Stimulated activated naive B cell treated with anti-CD40 and anti-IgM and Interleukin-4, amounts not matched to agents 10 μg/mL and 1 μg/mL and 100 μg/mL, for 72 hours (primary cell): ENCODE measurements at regions not wholly inside any gene's neighbourhood (a gene's known extent, or its start where the extent isn't known, plus 50 kb on each side); places are given as distances from the start of the nearest gene placed in this dataset.
"Not testable (repeated sequence)": the region's sequence is repeated elsewhere in the genome, so short reads cannot be mapped to it uniquely, and the experiment has no call there.

Source experiments
- ATAC-seq, 2 donors: fragments of 150-1000 bp; cut with Tn5 transposase; replicated peaks; 2 replicates each; pipeline ENCODE4 v1.10.0; 2021; ENCODE audit warnings: moderate library complexity in 1 of 2
- DNase-seq: peaks from one replicate; pipeline ENCODE4 v3.0.0; 2021
- H3K27ac Mint-ChIP-seq: one replicate; pipeline ENCODE4 v1.8.0; 2022; ENCODE audit warnings: mild to moderate bottlenecking, mixed read lengths
- H3K27me3 Mint-ChIP-seq, 2 donors: one replicate each; pipeline ENCODE4 v1.8.0; 2022; ENCODE audit warnings: mixed read lengths in 2 of 2
- H3K36me3 Mint-ChIP-seq, 2 donors: one replicate each; pipeline ENCODE4 v1.8.0; 2022; ENCODE audit warnings: mixed read lengths in 2 of 2, mild to moderate bottlenecking in 1 of 2
- H3K4me1 Mint-ChIP-seq, 2 donors: one replicate each; pipeline ENCODE4 v1.8.0; 2022; ENCODE audit warnings: mixed read lengths in 2 of 2, mild to moderate bottlenecking in 1 of 2
- H3K4me3 Mint-ChIP-seq, 2 donors: one replicate each; pipeline ENCODE4 v1.8.0; 2022; ENCODE audit warnings: mild to moderate bottlenecking in 2 of 2, mixed read lengths in 2 of 2, moderate library complexity in 1 of 2
- H3K9me3 Mint-ChIP-seq, 2 donors: one replicate each; pipeline ENCODE4 v1.8.0; 2022; ENCODE audit warnings: mixed read lengths in 2 of 2, mild to moderate bottlenecking in 1 of 2

- H3K9me3 Mint-ChIP-seq, result peaks cover 8 to 11% of the 10 kb centered on the region in 2 donors
- DNase-seq, H3K4me1 Mint-ChIP-seq, ATAC-seq, H3K27ac Mint-ChIP-seq, H3K4me3 Mint-ChIP-seq, H3K27me3 Mint-ChIP-seq, H3K36me3 Mint-ChIP-seq: not testable (repeated sequence)
Measured at GRCh38 chr4:147292604-147293313, 188.1 kb upstream of the EDNRA start.

DNA sequence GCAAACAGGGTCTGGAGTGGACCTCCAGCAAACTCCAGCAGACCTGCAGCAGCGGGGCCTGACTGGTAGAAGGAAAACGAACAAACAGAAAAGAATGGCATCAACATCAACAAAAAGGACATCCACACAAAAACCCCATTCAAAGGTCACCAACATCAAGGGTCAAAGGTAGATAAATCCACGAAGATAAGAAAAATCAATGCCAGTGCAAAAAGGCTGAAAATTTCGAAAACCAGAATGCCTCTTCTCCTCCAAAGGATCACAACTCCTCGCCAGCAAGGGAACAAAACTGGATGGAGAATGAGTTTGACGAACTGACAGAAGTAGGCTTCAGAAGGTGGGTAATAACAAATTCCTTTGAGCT lies 187.6 kb upstream of the EDNRA start:
- H3K27me3 Mint-ChIP-seq, DNase-seq, H3K36me3 Mint-ChIP-seq, H3K4me3 Mint-ChIP-seq, ATAC-seq, H3K4me1 Mint-ChIP-seq, H3K27ac Mint-ChIP-seq: not testable (repeated sequence)
- H3K9me3 Mint-ChIP-seq, result peaks cover 8 to 11% of the 10 kb centered on the region in 2 donors

GRCh38 chr4:147299205-147299604 lies 181.7 kb upstream of the EDNRA start:
- no peak for DNase-seq
- no peaks in the 10 kb centered on the region for H3K27me3 Mint-ChIP-seq
- no peaks in the 10 kb centered on the region for H3K4me1 Mint-ChIP-seq
- H3K9me3 Mint-ChIP-seq, result peaks cover 8% of the 10 kb centered on the region in 2 donors
- H3K27ac Mint-ChIP-seq, result no peak overlapping the region
- no peak overlapping the region for H3K4me3 Mint-ChIP-seq
- no peak for ATAC-seq
- H3K36me3 Mint-ChIP-seq, result no peaks in the 10 kb centered on the region

GRCh38 chr4:147303174-147303872 lies 177.6 kb upstream of the EDNRA start:
- DNase-seq, result no peak
- Mint-ChIP-seq H3K4me3 (no peak overlapping the region), H3K27ac (no peak overlapping the region), H3K36me3 (no peaks in the 10 kb centered on the region), H3K27me3 (no peaks in the 10 kb centered on the region), H3K9me3 (no peaks in the 10 kb centered on the region), H3K4me1 (no peaks in the 10 kb centered on the region)
- no peak for ATAC-seq

- H3K27me3 Mint-ChIP-seq, result no peaks in the 10 kb centered on the region
Measured at GRCh38 chr4:147303873-147304229, 177.0 kb upstream of the EDNRA start.

DNA sequence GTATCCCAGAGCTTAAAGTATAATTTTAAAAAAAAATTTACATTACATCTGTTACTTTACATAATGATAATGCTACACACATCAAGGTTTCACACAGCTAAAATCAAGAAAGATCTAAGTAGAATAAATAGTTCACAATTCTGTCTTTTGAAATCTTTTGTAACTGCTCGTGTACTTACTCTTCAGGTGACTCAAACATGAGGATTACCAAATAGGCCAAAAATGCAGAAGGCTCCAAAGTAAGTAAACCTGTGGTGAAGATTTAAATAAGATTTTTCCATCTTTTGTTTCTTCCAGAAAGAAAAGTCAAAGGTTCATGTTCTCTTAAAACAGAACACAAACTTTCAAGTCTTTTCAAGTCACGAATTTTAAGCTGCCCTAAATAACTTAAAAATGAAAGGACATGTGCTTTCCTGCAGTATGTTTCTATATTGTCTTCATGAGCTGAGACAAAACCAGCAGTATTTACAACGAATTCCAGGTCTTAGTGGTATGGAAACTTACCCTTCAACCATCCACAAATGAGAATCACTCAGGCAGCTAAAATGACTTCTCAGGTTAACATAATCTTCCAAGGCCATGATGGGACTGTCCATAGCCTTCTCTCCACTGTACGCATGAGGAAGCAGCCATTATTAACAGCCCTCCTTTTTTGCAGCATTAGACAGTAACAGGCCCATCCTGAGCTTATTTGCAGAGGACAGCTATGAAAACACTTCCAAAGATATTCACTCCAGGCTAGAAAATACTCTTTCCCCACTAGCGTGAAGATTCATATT lies 172.8 kb upstream of the EDNRA start:
- H3K9me3 Mint-ChIP-seq, result peaks cover 0 to 3% of the 10 kb centered on the region in 2 donors
- H3K4me3 Mint-ChIP-seq, result no peak overlapping the region
- DNase-seq (no peak), ATAC-seq (no peak)
- no peaks in the 10 kb centered on the region for H3K4me1 Mint-ChIP-seq
- no peaks in the 10 kb centered on the region for H3K27me3 Mint-ChIP-seq
- H3K36me3 Mint-ChIP-seq, result no peaks in the 10 kb centered on the region
- no peak overlapping the region for H3K27ac Mint-ChIP-seq

More at GRCh38 chr4:147303873-147304229, 177.0 kb upstream of the EDNRA start:
- H3K4me3 Mint-ChIP-seq, result no peak overlapping the region
- ATAC-seq (no peak), DNase-seq (no peak)
- no peaks in the 10 kb centered on the region for H3K36me3 Mint-ChIP-seq
- H3K4me1 Mint-ChIP-seq, result no peaks in the 10 kb centered on the region
- H3K9me3 Mint-ChIP-seq, result peaks cover 0 to 1% of the 10 kb centered on the region in 2 donors
- no peak overlapping the region for H3K27ac Mint-ChIP-seq

DNA sequence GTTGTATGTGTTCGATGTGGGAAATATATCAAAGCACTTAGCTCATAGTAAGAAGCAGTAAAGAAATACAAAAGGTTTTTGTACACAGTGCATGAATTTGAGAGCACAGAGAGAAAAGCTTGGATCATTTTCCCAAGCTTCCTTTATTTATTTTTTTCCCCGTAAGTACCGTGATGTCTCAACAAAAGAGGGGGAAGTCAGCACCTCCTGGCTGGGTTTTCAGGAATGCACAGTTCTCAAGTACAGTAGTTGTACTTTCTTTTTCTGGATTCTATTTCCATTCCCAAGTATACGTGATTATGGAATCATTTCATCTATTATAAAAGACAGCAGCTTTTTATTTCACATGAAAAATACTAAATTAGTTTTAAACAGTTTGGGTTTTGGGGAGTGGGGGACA lies 171.5 kb upstream of the EDNRA start:
- no peak overlapping the region for H3K27ac Mint-ChIP-seq
- no peaks in the 10 kb centered on the region for H3K27me3 Mint-ChIP-seq
- peaks cover 0 to 3% of the 10 kb centered on the region in 2 donors for H3K9me3 Mint-ChIP-seq
- no peak overlapping the region for H3K4me3 Mint-ChIP-seq
- no peaks in the 10 kb centered on the region for H3K4me1 Mint-ChIP-seq
- no peaks in the 10 kb centered on the region for H3K36me3 Mint-ChIP-seq
- ATAC-seq, result no peak
- no peak for DNase-seq

DNA sequence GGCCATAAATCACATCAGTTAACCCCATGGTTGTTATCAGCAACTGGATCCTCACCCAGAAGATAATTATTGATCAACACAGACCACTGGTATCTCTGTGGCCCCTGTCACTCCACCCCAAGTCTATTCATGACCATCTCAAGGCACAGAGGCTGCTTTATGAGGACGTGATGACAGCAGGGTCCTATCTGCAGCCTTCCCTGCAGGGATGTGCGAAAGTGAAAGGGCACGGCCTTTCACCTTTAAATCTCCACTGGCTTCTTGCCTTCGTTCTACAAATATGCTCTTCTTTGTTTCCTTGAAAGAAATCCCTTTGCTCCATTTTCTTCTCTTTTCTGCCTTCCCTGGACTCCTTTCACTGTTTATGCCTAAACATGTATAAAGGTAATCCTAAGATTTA lies 170.6 kb upstream of the EDNRA start:
- peaks cover 0 to 3% of the 10 kb centered on the region in 2 donors for H3K9me3 Mint-ChIP-seq
- H3K4me3 Mint-ChIP-seq, result no peak overlapping the region
- ATAC-seq, result no peak
- H3K4me1 Mint-ChIP-seq, result no peaks in the 10 kb centered on the region
- H3K36me3 Mint-ChIP-seq, result no peaks in the 10 kb centered on the region
- no peak for DNase-seq
- no peak overlapping the region for H3K27ac Mint-ChIP-seq
- no peaks in the 10 kb centered on the region for H3K27me3 Mint-ChIP-seq

DNA sequence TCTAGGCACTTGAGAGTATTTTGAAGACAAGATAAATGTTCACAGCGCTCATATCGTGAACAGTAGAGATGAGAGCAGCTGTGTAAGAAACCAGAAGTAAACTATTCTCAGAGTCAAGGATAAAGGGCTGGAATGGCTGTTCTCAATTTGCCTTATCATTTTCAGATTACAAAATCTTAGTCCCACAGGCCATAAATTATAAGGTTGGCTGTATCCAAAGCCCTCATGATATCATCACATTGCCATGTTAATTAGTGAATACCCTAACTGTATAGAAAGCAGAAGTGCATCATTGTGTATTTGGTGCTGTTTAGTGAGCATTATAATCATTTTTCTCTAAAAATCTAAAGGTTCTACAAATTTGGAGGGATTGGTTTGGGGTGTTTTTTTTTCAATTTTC lies 168.9 kb upstream of the EDNRA start:
- H3K4me3 Mint-ChIP-seq, result no peak overlapping the region
- DNase-seq (no peak), ATAC-seq (no peak)
- no peaks in the 10 kb centered on the region for H3K27me3 Mint-ChIP-seq
- H3K9me3 Mint-ChIP-seq, result peaks cover 0 to 3% of the 10 kb centered on the region in 2 donors
- H3K4me1 Mint-ChIP-seq, result no peaks in the 10 kb centered on the region
- H3K27ac Mint-ChIP-seq, result no peak overlapping the region
- H3K36me3 Mint-ChIP-seq, result no peaks in the 10 kb centered on the region

DNA sequence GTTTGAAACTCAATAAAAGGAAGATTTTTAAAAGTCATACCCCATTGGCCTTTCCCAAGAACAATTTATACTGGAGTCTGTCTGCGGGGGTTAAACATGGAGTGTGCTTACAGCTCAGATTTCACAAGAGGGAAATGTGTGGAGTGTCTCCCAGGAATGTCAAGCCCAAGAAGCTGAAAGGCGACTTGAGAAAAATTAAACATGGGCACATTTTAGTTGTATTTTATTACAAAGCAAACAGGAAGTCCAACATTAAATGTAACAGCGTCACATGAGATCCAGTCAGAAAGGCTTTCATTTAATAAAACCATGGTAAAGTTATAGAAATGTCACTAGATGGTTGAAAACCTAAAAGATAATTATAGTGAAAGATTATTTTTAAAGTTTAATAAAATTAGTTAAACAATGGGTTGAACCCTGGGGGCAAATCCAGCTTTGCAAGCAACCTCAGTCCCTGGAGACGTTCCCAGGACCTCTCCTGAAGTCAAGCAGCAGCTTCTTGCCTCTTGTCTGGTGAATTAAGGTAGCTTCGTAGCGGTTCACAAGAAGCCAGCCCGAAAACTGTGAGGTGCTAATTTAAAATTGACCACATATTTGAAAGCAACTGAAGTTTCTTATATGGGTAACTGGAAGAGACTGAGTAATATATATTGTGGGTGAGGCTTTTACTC lies 168.4 kb upstream of the EDNRA start:
- Mint-ChIP-seq H3K27me3 (no peaks in the 10 kb centered on the region), H3K4me3 (no peak overlapping the region), H3K9me3 (peaks cover 0 to 3% of the 10 kb centered on the region in 2 donors), H3K36me3 (no peaks in the 10 kb centered on the region), H3K27ac (no peak overlapping the region), H3K4me1 (no peaks in the 10 kb centered on the region)
- ATAC-seq (no peak), DNase-seq (no peak)

DNA sequence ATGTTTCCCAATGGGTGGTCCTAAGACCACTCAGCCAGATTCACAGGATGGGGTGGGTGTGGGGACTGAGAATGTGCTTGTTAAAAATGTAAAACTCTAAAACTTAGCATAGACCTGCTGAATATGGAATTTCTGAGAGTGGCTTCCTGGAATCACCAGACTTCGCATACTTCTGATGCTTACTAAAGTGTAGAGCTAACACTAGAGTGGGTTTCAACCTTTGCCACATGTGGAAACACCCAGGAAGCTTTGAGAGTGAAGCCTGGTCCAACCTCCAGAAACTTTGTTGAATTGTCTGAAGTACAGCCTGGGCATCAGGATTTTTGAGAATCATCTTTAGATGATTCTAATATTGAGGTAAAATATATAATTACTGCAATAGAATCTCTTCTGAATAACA lies 167.8 kb upstream of the EDNRA start:
- no peak overlapping the region for H3K4me3 Mint-ChIP-seq
- no peaks in the 10 kb centered on the region for H3K27me3 Mint-ChIP-seq
- H3K4me1 Mint-ChIP-seq, result no peaks in the 10 kb centered on the region
- H3K9me3 Mint-ChIP-seq, result peaks cover 0 to 3% of the 10 kb centered on the region in 2 donors
- no peak overlapping the region for H3K27ac Mint-ChIP-seq
- H3K36me3 Mint-ChIP-seq, result no peaks in the 10 kb centered on the region
- DNase-seq (no peak), ATAC-seq (no peak)

GRCh38 chr4:147318586-147318985 lies 162.3 kb upstream of the EDNRA start:
- H3K27me3 Mint-ChIP-seq, result no peaks in the 10 kb centered on the region
- no peaks in the 10 kb centered on the region for H3K36me3 Mint-ChIP-seq
- no peaks in the 10 kb centered on the region for H3K9me3 Mint-ChIP-seq
- H3K4me1 Mint-ChIP-seq, result no peaks in the 10 kb centered on the region
- DNase-seq, result no peak
- no peak for ATAC-seq
- no peak overlapping the region for H3K4me3 Mint-ChIP-seq
- no peak overlapping the region for H3K27ac Mint-ChIP-seq

DNA sequence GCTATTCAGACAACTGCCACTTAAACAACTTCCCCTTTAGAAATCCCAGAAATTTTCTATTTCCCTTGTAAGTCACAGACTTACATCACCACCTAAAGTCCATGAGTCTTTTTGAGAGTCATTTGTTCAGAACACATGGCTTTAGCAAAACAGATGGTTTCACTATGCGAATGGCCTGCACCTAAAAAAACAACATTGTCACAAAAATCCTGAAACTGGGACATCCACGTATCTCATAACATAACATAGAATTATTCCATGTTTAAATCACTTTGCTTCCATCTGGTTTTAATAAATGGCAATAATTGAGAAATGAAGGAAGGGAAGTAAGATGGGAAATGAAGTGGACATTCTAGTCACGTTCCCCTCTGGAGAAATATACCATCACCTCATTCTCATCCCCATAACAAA lies 155.3 kb upstream of the EDNRA start:
- no peak overlapping the region for H3K27ac Mint-ChIP-seq
- no peaks in the 10 kb centered on the region for H3K27me3 Mint-ChIP-seq
- H3K9me3 Mint-ChIP-seq, result peaks cover 0 to 2% of the 10 kb centered on the region in 2 donors
- H3K36me3 Mint-ChIP-seq, result no peaks in the 10 kb centered on the region
- no peak for DNase-seq
- ATAC-seq, result no peak
- H3K4me1 Mint-ChIP-seq, result no peaks in the 10 kb centered on the region
- H3K4me3 Mint-ChIP-seq, result no peak overlapping the region

- no peaks in the 10 kb centered on the region for H3K36me3 Mint-ChIP-seq
- H3K9me3 Mint-ChIP-seq, result peaks cover 0 to 2% of the 10 kb centered on the region in 2 donors
- no peaks in the 10 kb centered on the region for H3K27me3 Mint-ChIP-seq
Measured at GRCh38 chr4:147326591-147326990, 154.3 kb upstream of the EDNRA start.

More at GRCh38 chr4:147326591-147326990, 154.3 kb upstream of the EDNRA start:
- ATAC-seq (no peak), DNase-seq (no peak)
- no peaks in the 10 kb centered on the region for H3K4me1 Mint-ChIP-seq
- H3K4me3 Mint-ChIP-seq, result no peak overlapping the region
- no peak overlapping the region for H3K27ac Mint-ChIP-seq
